DOHH2 (cell line): ENCODE measurements at regions not wholly inside any gene's neighbourhood (a gene's known extent, or its start where the extent isn't known, plus 50 kb on each side); places are given as distances from the start of the nearest gene placed in this dataset.

Experiments used
- H3F3A ChIP-seq: fragments of 200-600 bp; sonication (generic), shearing (Covaris generic); 2 replicates; pipeline ENCODE4 v1.6.0; 2016; ENCODE audit warnings: antibody characterized with exemption, mild to moderate bottlenecking; ENCODE audit not compliant: control insufficient read depth, insufficient read depth
- H3K27ac ChIP-seq: fragments of 200-600 bp; sonication (generic); 2 replicates; pipeline ENCODE4 v1.5.1; 2014; ENCODE audit warnings: low read depth, mild to moderate bottlenecking, low read length, moderate library complexity
- H3K27me3 ChIP-seq: fragments of 200-600 bp; sonication (generic); 2 replicates; pipeline ENCODE4 v1.6.1; 2014; ENCODE audit warnings: mild to moderate bottlenecking, low read length, mixed read lengths; ENCODE audit not compliant: control insufficient read depth
- H3K36me3 ChIP-seq: fragments of 200-600 bp; sonication (generic); 2 replicates; pipeline ENCODE4 v1.6.1; 2014; ENCODE audit warnings: mild to moderate bottlenecking, low read length, moderate library complexity, mixed read lengths; ENCODE audit not compliant: control insufficient read depth
- H3K4me1 ChIP-seq: fragments of 200-600 bp; sonication (generic); 2 replicates; pipeline ENCODE4 v1.6.1; 2014; ENCODE audit warnings: mild to moderate bottlenecking, low read length, mixed read lengths; ENCODE audit not compliant: control insufficient read depth
- H3K4me2 ChIP-seq: fragments of 200-600 bp; sonication (generic); 2 replicates; pipeline ENCODE4 v1.6.0; 2014; ENCODE audit warnings: mild to moderate bottlenecking, low read length, moderate library complexity
- H3K4me3 ChIP-seq: fragments of 200-600 bp; sonication (generic); 2 replicates; pipeline ENCODE4 v1.5.1; 2014; ENCODE audit warnings: mild to moderate bottlenecking, low read length, mixed read lengths
- H3K79me2 ChIP-seq: fragments of 200-600 bp; sonication (generic); 2 replicates; pipeline ENCODE4 v1.6.1; 2014; ENCODE audit warnings: mild to moderate bottlenecking, low read length, mixed read lengths; ENCODE audit not compliant: control insufficient read depth
- H3K9me2 ChIP-seq: fragments of 200-600 bp; sonication (generic); replicated peaks from 2 replicates; pipeline ENCODE4 v1.6.1; 2014; ENCODE audit warnings: mild to moderate bottlenecking, low read length, mixed read lengths; ENCODE audit not compliant: control insufficient read depth
- H3K9me3 ChIP-seq: fragments of 200-600 bp; sonication (generic); 2 replicates; pipeline ENCODE4 v1.6.1; 2014; ENCODE audit warnings: antibody characterized with exemption, low read length, mixed read lengths; ENCODE audit not compliant: control insufficient read depth, insufficient read depth
- H4K20me1 ChIP-seq: fragments of 200-600 bp; sonication (generic); 2 replicates; pipeline ENCODE4 v1.6.0; 2014; ENCODE audit warnings: low read depth, mild to moderate bottlenecking, antibody characterized with exemption, low read length, moderate library complexity; ENCODE audit not compliant: control insufficient read depth, insufficient read depth
- CTCF ChIP-seq: fragments of 200-600 bp; sonication (generic); IDR thresholded peaks from one replicate; pipeline ENCODE4 v1.5.1; 2014; ENCODE audit warnings: antibody characterized with exemption, mild to moderate bottlenecking, low read depth, low read length; ENCODE audit not compliant: poor library complexity, severe bottlenecking
- EZH2phosphoT487 ChIP-seq: fragments of 200-600 bp; sonication (generic); IDR thresholded peaks from 2 replicates; pipeline ENCODE4 v1.6.1; 2017; ENCODE audit warnings: borderline replicate concordance, mild to moderate bottlenecking, antibody characterized with exemption, low read length, moderate library complexity, mixed read lengths

- Histone ChIP-seq H3K4me3 (no peak overlapping the region), H3K27ac (no peak overlapping the region), H3K9me2 (no peaks in the 10 kb centered on the region), H3F3A (no peaks in the 10 kb centered on the region), H4K20me1 (no peaks in the 10 kb centered on the region), H3K9me3 (no peaks in the 10 kb centered on the region; the same call in 1 of the 2 replicates), H3K79me2 (no peaks in the 10 kb centered on the region), H3K4me2 (no peak overlapping the region), H3K27me3 (no peaks in the 10 kb centered on the region), H3K4me1 (no peaks in the 10 kb centered on the region), H3K36me3 (no peaks in the 10 kb centered on the region)
- TF ChIP-seq EZH2phosphoT487 (no peak), CTCF (no peak)
These were observed 203.6 kb downstream of the HS3ST3A1 start for GRCh38 chr17:13398091-13398490.

GRCh38 chr17:13395862-13396261, 205.9 kb downstream of the HS3ST3A1 start:
- Histone ChIP-seq H3K9me3 (no peaks in the 10 kb centered on the region; the same call in 1 of the 2 replicates), H3K36me3 (no peaks in the 10 kb centered on the region), H3K4me1 (no peaks in the 10 kb centered on the region), H4K20me1 (no peaks in the 10 kb centered on the region), H3K9me2 (no peaks in the 10 kb centered on the region), H3F3A (no peaks in the 10 kb centered on the region), H3K27me3 (no peaks in the 10 kb centered on the region), H3K4me3 (no peak overlapping the region), H3K79me2 (no peaks in the 10 kb centered on the region), H3K27ac (no peak overlapping the region), H3K4me2 (no peak overlapping the region)
- no peak for TF ChIP-seq CTCF
- no peak for TF ChIP-seq EZH2phosphoT487

GRCh38 chr17:13395346-13395745, 206.4 kb downstream of the HS3ST3A1 start:
- Histone ChIP-seq H3K9me3 (no peaks in the 10 kb centered on the region; the same call in 1 of the 2 replicates), H4K20me1 (no peaks in the 10 kb centered on the region), H3K4me3 (no peak overlapping the region), H3K9me2 (no peaks in the 10 kb centered on the region), H3K27me3 (no peaks in the 10 kb centered on the region), H3K4me1 (no peaks in the 10 kb centered on the region), H3K27ac (no peak overlapping the region), H3K4me2 (no peak overlapping the region), H3K36me3 (no peaks in the 10 kb centered on the region), H3F3A (no peaks in the 10 kb centered on the region), H3K79me2 (no peaks in the 10 kb centered on the region)
- no peak for TF ChIP-seq CTCF
- TF ChIP-seq EZH2phosphoT487 = no peak
